ENCODE measurements at regions not wholly inside any gene's neighbourhood (a gene's known extent, or its start where the extent isn't known, plus 50 kb on each side); places are given as distances from the start of the nearest gene placed in this dataset.

GRCh38 chr10:33573606-33574005 lies 239.1 kb upstream of the NRP1 start:
- TF ChIP-seq CTCF (IDR thresholded peaks at IDR 0.05) = no peak
- no peak for TF ChIP-seq POLR2AphosphoS5 (IDR thresholded peaks at IDR 0.05)
- TF ChIP-seq POLR2A (IDR thresholded peaks at IDR 0.05) = no peak
- no peak for TF ChIP-seq EP300 (IDR thresholded peaks at IDR 0.05)

Data from stomach (tissue), 4 donors.